GM12892 (cell line): ENCODE measurements at regions not wholly inside any gene's neighbourhood (a gene's known extent, or its start where the extent isn't known, plus 50 kb on each side); places are given as distances from the start of the nearest gene placed in this dataset.
"Not testable (repeated sequence)": the region's sequence is repeated elsewhere in the genome, so short reads cannot be mapped to it uniquely, and the experiment has no call there.

Source experiments
- DNase-seq: peaks from one replicate; pipeline ENCODE4 v3.0.0; 2011; ENCODE audit not compliant: insufficient read length
- FAIRE-seq: peaks from 2 replicates; lab custom pipeline; 2011; peaks lifted over from hg19 to GRCh38; lab: Jason Lieb, UNC
- POLR2A ChIP-seq: IDR thresholded peaks from 2 replicates; pipeline ENCODE4 v1.6.1; 2011; ENCODE audit warnings: low read depth, low read length, control low read depth
- POLR2AphosphoS5 ChIP-seq: IDR thresholded peaks from 2 replicates; pipeline ENCODE4 v1.6.1; 2011; ENCODE audit warnings: low read depth, low read length, control low read depth
- TAF1 ChIP-seq: IDR thresholded peaks from 2 replicates; pipeline ENCODE4 v1.6.1; 2011; ENCODE audit warnings: low read depth, mild to moderate bottlenecking, control low read depth, low read length, borderline replicate concordance

- no peak for DNase-seq
- no peak for FAIRE-seq
- TF ChIP-seq POLR2AphosphoS5 (no peak), TAF1 (no peak), POLR2A (no peak)
Measured at GRCh38 chr4:66465111-66465510, 794.8 kb upstream of the EPHA5 start.

- not testable (repeated sequence) for DNase-seq, FAIRE-seq
Measured at GRCh38 chr4:66462890-66463289, 792.6 kb upstream of the EPHA5 start.

- TF ChIP-seq TAF1 (no peak), POLR2A (no peak), POLR2AphosphoS5 (no peak)
- DNase-seq: no peak
- no peak for FAIRE-seq
Measured at GRCh38 chr4:66451741-66452140, 781.5 kb upstream of the EPHA5 start.

- no peak for TF ChIP-seq POLR2AphosphoS5
- TF ChIP-seq POLR2A: no peak
- TF ChIP-seq TAF1: no peak
- FAIRE-seq: no peak
- no peak for DNase-seq
Measured at GRCh38 chr4:66443008-66443407, 772.7 kb upstream of the EPHA5 start.

GRCh38 chr4:66439508-66439907 lies 769.2 kb upstream of the EPHA5 start:
- DNase-seq (no peak), FAIRE-seq (no peak)
- no peak for TF ChIP-seq POLR2A
- TF ChIP-seq POLR2AphosphoS5: no peak
- no peak for TF ChIP-seq TAF1

GRCh38 chr4:66433706-66434105 lies 763.4 kb upstream of the EPHA5 start:
- TF ChIP-seq POLR2A: no peak
- no peak for TF ChIP-seq TAF1
- no peak for TF ChIP-seq POLR2AphosphoS5
- no peak for DNase-seq
- no peak for FAIRE-seq

- FAIRE-seq: no peak
- no peak for DNase-seq
- TF ChIP-seq POLR2A (no peak), TAF1 (no peak), POLR2AphosphoS5 (no peak)
Measured at GRCh38 chr4:66430856-66431255, 760.6 kb upstream of the EPHA5 start.

- no peak for TF ChIP-seq TAF1
- no peak for TF ChIP-seq POLR2A
- no peak for FAIRE-seq
- no peak for DNase-seq
Measured at GRCh38 chr4:66429276-66429675, 759.0 kb upstream of the EPHA5 start.

GRCh38 chr4:66416425-66416824 lies 746.1 kb upstream of the EPHA5 start:
- DNase-seq: no peak
- TF ChIP-seq TAF1: no peak
- FAIRE-seq: no peak

GRCh38 chr4:66404141-66404540 lies 733.9 kb upstream of the EPHA5 start:
- no peak for DNase-seq
- FAIRE-seq: no peak
- no peak for TF ChIP-seq POLR2AphosphoS5
- TF ChIP-seq TAF1: no peak
- no peak for TF ChIP-seq POLR2A

GRCh38 chr4:66376921-66377320 lies 706.6 kb upstream of the EPHA5 start:
- DNase-seq: no peak
- no peak for TF ChIP-seq POLR2AphosphoS5
- no peak for TF ChIP-seq TAF1

GRCh38 chr4:66376396-66376795 lies 706.1 kb upstream of the EPHA5 start:
- no peak for TF ChIP-seq TAF1
- no peak for TF ChIP-seq POLR2AphosphoS5
- no peak for TF ChIP-seq POLR2A

More at GRCh38 chr4:66376921-66377320, 706.6 kb upstream of the EPHA5 start:
- FAIRE-seq: no peak

GRCh38 chr4:66373268-66373667 lies 703.0 kb upstream of the EPHA5 start:
- TF ChIP-seq TAF1 (no peak), POLR2AphosphoS5 (no peak), POLR2A (no peak)
- no peak for FAIRE-seq
- no peak for DNase-seq

More at GRCh38 chr4:66376396-66376795, 706.1 kb upstream of the EPHA5 start:
- no peak for DNase-seq
- no peak for FAIRE-seq

- TF ChIP-seq POLR2A: no peak
- no peak for TF ChIP-seq TAF1
- TF ChIP-seq POLR2AphosphoS5: no peak
- FAIRE-seq: no peak
- DNase-seq: no peak
Measured at GRCh38 chr4:66372706-66373105, 702.4 kb upstream of the EPHA5 start.
